Ammon's horn (tissue), 1 donor: ENCODE measurements at regions not wholly inside any gene's neighbourhood (a gene's known extent, or its start where the extent isn't known, plus 50 kb on each side); places are given as distances from the start of the nearest gene placed in this dataset.
"Not testable (repeated sequence)": the region's sequence is repeated elsewhere in the genome, so short reads cannot be mapped to it uniquely, and the experiment has no call there.

Experiments
- DNase-seq: peaks from one replicate; pipeline ENCODE4 v3.0.0-alpha.2; 2016; ENCODE audit warnings: low spot score

- DNase-seq = no peak
Observed at GRCh38 chr1:242735323-242735722, 210.8 kb upstream of the PLD5 start.

- no peak for DNase-seq
Observed at GRCh38 chr1:242731446-242731845, 206.9 kb upstream of the PLD5 start.

GRCh38 chr1:242728696-242729095, 204.2 kb upstream of the PLD5 start:
- DNase-seq = no peak

GRCh38 chr1:242723044-242723716, 198.7 kb upstream of the PLD5 start:
- DNase-seq = peak; percentile 12

- no peak for DNase-seq
Observed at GRCh38 chr1:242718967-242719366, 194.5 kb upstream of the PLD5 start.

GRCh38 chr1:242712248-242712647, 187.8 kb upstream of the PLD5 start:
- no peak for DNase-seq

- no peak for DNase-seq
Observed at GRCh38 chr1:242710847-242711246, 186.3 kb upstream of the PLD5 start.

- DNase-seq = no peak
Observed at GRCh38 chr1:242710286-242710685, 185.8 kb upstream of the PLD5 start.

GRCh38 chr1:242703467-242703866, 179.0 kb upstream of the PLD5 start:
- no peak for DNase-seq

GRCh38 chr1:242692988-242693387, 168.5 kb upstream of the PLD5 start:
- no peak for DNase-seq

- DNase-seq = no peak
Observed at GRCh38 chr1:242691610-242691945, 167.1 kb upstream of the PLD5 start.

GRCh38 chr1:242690849-242691609, 166.5 kb upstream of the PLD5 start:
- no peak for DNase-seq

GRCh38 chr1:242689378-242689777, 164.9 kb upstream of the PLD5 start:
- no peak for DNase-seq

GRCh38 chr1:242674951-242675645, 150.6 kb upstream of the PLD5 start:
- DNase-seq = no peak

- DNase-seq = peak; percentile 76
Observed at GRCh38 chr1:242673652-242674051, 149.2 kb upstream of the PLD5 start.

GRCh38 chr1:242673165-242673564, 148.7 kb upstream of the PLD5 start:
- not testable (repeated sequence) for DNase-seq

GRCh38 chr1:242670019-242670418, 145.5 kb upstream of the PLD5 start:
- no peak for DNase-seq

- no peak for DNase-seq
Observed at GRCh38 chr1:242662886-242663285, 138.4 kb upstream of the PLD5 start.

- DNase-seq = not testable (repeated sequence)
Observed at GRCh38 chr1:242653772-242654171, 129.3 kb upstream of the PLD5 start.

- DNase-seq = no peak
Observed at GRCh38 chr1:242651817-242652216, 127.3 kb upstream of the PLD5 start.

- no peak for DNase-seq
Observed at GRCh38 chr1:242641461-242641860, 117.0 kb upstream of the PLD5 start.

GRCh38 chr1:242639104-242639503, 114.6 kb upstream of the PLD5 start:
- DNase-seq = no peak

- DNase-seq = no peak
Observed at GRCh38 chr1:242634732-242635131, 110.2 kb upstream of the PLD5 start.
